ENCODE measurements at regions not wholly inside any gene's neighbourhood (a gene's known extent, or its start where the extent isn't known, plus 50 kb on each side); places are given as distances from the start of the nearest gene placed in this dataset.
"Not testable (repeated sequence)": the region's sequence is repeated elsewhere in the genome, so short reads cannot be mapped to it uniquely, and the experiment has no call there.

GRCh38 chr7:32661929-32662328 lies 166.6 kb downstream of the AVL9 start:
- TF ChIP-seq CTCF (IDR thresholded peaks at IDR 0.05; ENCODE audit: low read depth, low read length, missing control alignments): no peak
- H3K4me3 ChIP-seq (replicated peaks; ENCODE audit: low read depth, low read length): no peak overlapping the region
- no peak for DNase-seq (ENCODE audit: extremely low read depth, low read depth)

- TF ChIP-seq CTCF (IDR thresholded peaks at IDR 0.05; ENCODE audit: low read depth, low read length, missing control alignments): no peak
- no peak overlapping the region for H3K4me3 ChIP-seq (replicated peaks; ENCODE audit: low read depth, low read length)
- no peak for DNase-seq (ENCODE audit: extremely low read depth, low read depth)
Observed at GRCh38 chr7:32661501-32661900, 166.2 kb downstream of the AVL9 start.

GRCh38 chr7:32660936-32661335 lies 165.6 kb downstream of the AVL9 start:
- TF ChIP-seq CTCF (IDR thresholded peaks at IDR 0.05; ENCODE audit: low read depth, low read length, missing control alignments): no peak
- DNase-seq (ENCODE audit: extremely low read depth, low read depth): no peak
- H3K4me3 ChIP-seq (replicated peaks; ENCODE audit: low read depth, low read length): no peak overlapping the region

GRCh38 chr7:32659853-32660252 lies 164.6 kb downstream of the AVL9 start:
- no peak for DNase-seq (ENCODE audit: extremely low read depth, low read depth)
- no peak overlapping the region for H3K4me3 ChIP-seq (replicated peaks; ENCODE audit: low read depth, low read length)
- TF ChIP-seq CTCF (IDR thresholded peaks at IDR 0.05; ENCODE audit: low read depth, low read length, missing control alignments): no peak

GRCh38 chr7:32658467-32658869 lies 163.2 kb downstream of the AVL9 start:
- no peak for DNase-seq (ENCODE audit: extremely low read depth, low read depth)
- no peak for TF ChIP-seq CTCF (IDR thresholded peaks at IDR 0.05; ENCODE audit: low read depth, low read length, missing control alignments)
- H3K4me3 ChIP-seq (replicated peaks; ENCODE audit: low read depth, low read length): no peak overlapping the region

GRCh38 chr7:32658034-32658433 lies 162.7 kb downstream of the AVL9 start:
- TF ChIP-seq CTCF (IDR thresholded peaks at IDR 0.05; ENCODE audit: low read depth, low read length, missing control alignments): no peak
- DNase-seq (ENCODE audit: extremely low read depth, low read depth): no peak
- no peak overlapping the region for H3K4me3 ChIP-seq (replicated peaks; ENCODE audit: low read depth, low read length)

- DNase-seq (ENCODE audit: extremely low read depth, low read depth): not testable (repeated sequence)
Observed at GRCh38 chr7:32654549-32654948, 159.3 kb downstream of the AVL9 start.

GRCh38 chr7:32650356-32650755 lies 155.1 kb downstream of the AVL9 start:
- H3K4me3 ChIP-seq (replicated peaks; ENCODE audit: low read depth, low read length); DNase-seq (ENCODE audit: extremely low read depth, low read depth): not testable (repeated sequence)

More at GRCh38 chr7:32654549-32654948, 159.3 kb downstream of the AVL9 start:
- H3K4me3 ChIP-seq (replicated peaks; ENCODE audit: low read depth, low read length): not testable (repeated sequence)

Data from HFF-Myc (cell line).